ENCODE measurements at regions not wholly inside any gene's neighbourhood (a gene's known extent, or its start where the extent isn't known, plus 50 kb on each side); places are given as distances from the start of the nearest gene placed in this dataset.
A peak's percentile ranks its signal among the peaks of the same experiment; 100 is the strongest.

- no peaks in the 10 kb centered on the region for H3K9me3 Mint-ChIP-seq
Measured at GRCh38 chr10:25076506-25077177, 60.2 kb downstream of the THNSL1 start.

DNA sequence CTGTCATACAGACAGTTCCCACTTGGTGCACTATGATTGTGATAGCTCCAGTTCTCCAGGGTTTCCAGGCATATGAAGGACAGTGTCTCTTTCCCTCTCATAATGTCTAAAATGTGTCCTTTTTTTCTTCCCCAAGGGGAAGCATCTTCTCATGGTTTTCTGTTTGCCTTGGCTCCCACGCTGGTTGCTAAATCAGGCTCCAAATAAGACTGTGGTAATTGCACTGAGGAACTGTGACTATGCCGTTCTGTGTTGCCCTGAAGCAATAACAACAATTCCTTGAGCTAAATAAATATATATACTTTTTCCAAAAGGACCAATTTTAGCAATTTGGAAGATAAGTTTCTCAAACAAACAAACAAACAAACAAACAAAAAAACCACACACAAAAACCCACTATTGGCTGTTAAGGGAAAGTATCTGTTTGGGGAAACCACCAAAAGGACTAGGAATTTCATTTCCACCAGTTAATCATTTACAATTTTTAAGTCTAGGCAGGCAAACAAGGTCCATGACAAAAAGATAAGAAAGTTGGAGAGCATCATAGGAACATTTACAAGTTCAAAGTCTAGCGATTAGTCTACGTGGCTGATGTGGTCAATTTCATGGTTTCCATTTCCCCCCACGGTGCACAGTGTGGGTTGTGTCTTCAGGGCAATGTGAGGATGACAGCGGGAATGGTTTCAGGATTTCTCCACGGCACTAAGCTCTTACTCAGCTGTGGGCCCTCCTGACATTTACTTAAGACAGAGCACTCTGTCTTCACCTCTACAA, 62.4 kb downstream of the THNSL1 start:
- H3K4me3 Mint-ChIP-seq = no peak overlapping the region
- H3K36me3 Mint-ChIP-seq (ENCODE audit: low read depth) = no peaks in the 10 kb centered on the region
- H3K27me3 Mint-ChIP-seq = peaks cover 18% of the 10 kb centered on the region
- peaks cover 10% of the 10 kb centered on the region for H3K4me1 Mint-ChIP-seq
- no peak overlapping the region for H3K27ac Mint-ChIP-seq
- no peaks in the 10 kb centered on the region for H3K9me3 Mint-ChIP-seq
- ATAC-seq (peak; percentile 62), DNase-seq (no peak)

More at GRCh38 chr10:25076506-25077177, 60.2 kb downstream of the THNSL1 start:
- no peak overlapping the region for H3K4me3 Mint-ChIP-seq
- no peak overlapping the region for H3K27ac Mint-ChIP-seq
- no peaks in the 10 kb centered on the region for H3K36me3 Mint-ChIP-seq (ENCODE audit: low read depth)
- H3K4me1 Mint-ChIP-seq = peaks cover 10% of the 10 kb centered on the region
- DNase-seq = no peak
- peaks cover 17% of the 10 kb centered on the region for H3K27me3 Mint-ChIP-seq
- ATAC-seq = no peak

DNA sequence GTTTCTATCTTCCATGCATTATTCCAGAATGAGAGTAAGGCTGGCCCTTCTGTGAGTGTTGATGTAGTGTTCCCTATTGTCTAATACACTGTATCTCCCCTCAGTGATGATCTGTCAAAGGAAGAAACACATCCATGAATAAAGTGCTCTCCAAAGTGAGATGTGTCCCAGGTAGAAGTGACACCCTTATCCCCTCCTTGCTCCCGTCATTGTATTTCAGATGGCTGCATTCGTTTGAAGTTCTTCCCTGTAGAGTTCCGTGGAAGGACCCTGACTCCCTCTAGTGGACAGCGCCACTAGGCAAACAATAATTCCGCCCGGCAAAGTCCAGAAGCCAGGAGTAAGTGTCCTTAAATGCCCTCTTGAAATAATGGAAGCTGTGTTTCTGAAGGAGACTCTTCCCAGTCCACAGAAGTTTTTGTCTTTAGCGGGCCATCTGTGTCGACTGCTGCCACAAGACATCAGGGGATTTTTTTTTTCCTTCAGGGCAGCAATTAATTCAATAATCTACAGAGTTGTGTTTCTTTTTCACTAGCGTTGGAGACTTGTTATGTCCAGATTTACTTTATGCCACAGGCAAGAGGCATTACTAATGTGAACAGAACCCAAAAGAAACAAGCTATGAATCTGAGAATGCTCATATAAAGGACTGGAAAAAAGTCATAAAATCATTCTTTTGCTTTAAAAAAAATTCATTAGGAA, 64.6 kb downstream of the THNSL1 start:
- Mint-ChIP-seq H3K4me1 (peaks cover 10% of the 10 kb centered on the region), H3K36me3 (ENCODE audit: low read depth) (no peaks in the 10 kb centered on the region), H3K4me3 (no peak overlapping the region), H3K9me3 (no peaks in the 10 kb centered on the region), H3K27ac (peak overlapping the region; percentile 4), H3K27me3 (peaks cover 9% of the 10 kb centered on the region)
- ATAC-seq (peak; percentile 72), DNase-seq (peak; percentile 68)

- Mint-ChIP-seq H3K4me1 (peaks cover 10% of the 10 kb centered on the region), H3K27me3 (peaks cover 8% of the 10 kb centered on the region), H3K4me3 (no peak overlapping the region), H3K36me3 (ENCODE audit: low read depth) (no peaks in the 10 kb centered on the region), H3K9me3 (no peaks in the 10 kb centered on the region), H3K27ac (no peak overlapping the region)
- no peak for ATAC-seq
- no peak for DNase-seq
Measured at GRCh38 chr10:25082276-25083204, 66.1 kb downstream of the THNSL1 start.

DNA sequence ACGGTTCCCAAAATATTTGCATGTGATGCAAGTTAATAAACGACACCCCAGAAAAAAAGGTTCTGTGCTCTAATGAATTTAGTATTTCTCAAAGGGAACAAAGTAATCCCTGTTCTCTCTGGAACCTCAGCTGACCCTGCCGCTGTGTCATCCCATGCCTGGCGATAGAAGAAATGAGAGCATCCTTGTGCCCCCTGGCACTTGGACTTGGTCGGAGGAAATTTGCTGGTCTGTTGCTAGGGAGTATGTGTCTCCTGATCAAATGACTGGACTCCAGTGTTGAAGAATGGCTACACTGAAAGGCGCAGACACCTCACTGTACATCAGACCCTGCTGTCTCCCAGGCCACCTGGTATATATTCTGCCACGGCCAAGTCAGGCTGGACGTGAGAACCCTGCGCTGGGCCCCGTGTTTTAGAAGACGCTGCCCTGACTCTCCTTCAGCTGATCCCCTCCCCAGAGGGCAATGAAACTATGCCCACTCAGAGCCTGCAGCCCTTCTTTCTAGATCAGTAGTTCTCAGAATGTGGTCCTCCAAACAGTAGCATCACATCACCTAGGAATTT, 67.2 kb downstream of the THNSL1 start:
- no peak for ATAC-seq
- Mint-ChIP-seq H3K27ac (no peak overlapping the region), H3K4me3 (no peak overlapping the region), H3K36me3 (ENCODE audit: low read depth) (no peaks in the 10 kb centered on the region), H3K27me3 (peaks cover 13% of the 10 kb centered on the region), H3K9me3 (no peaks in the 10 kb centered on the region), H3K4me1 (peaks cover 10% of the 10 kb centered on the region)
- no peak for DNase-seq

DNA sequence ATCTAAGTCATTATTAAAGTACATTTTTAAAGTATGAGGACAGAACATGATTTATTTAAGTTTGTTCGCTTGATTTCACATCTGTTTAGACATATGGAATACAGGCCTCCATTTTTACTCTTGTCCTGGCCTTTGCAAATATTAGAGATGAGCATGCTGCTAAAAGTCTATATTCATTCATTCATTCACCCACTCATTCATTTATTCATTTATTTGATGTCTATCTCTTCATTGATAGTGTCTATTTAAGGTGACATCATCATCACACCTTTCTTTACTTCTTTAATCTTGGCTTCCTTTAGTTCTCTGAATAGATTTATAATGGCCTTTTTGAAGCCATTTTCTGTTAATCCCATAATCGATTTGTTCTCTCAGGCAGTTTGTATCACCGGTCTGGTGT, 68.0 kb downstream of the THNSL1 start:
- H3K4me3 Mint-ChIP-seq = no peak overlapping the region
- ATAC-seq (no peak), DNase-seq (no peak)
- no peaks in the 10 kb centered on the region for H3K9me3 Mint-ChIP-seq
- no peak overlapping the region for H3K27ac Mint-ChIP-seq
- peaks cover 4% of the 10 kb centered on the region for H3K4me1 Mint-ChIP-seq
- no peaks in the 10 kb centered on the region for H3K36me3 Mint-ChIP-seq (ENCODE audit: low read depth)
- peaks cover 13% of the 10 kb centered on the region for H3K27me3 Mint-ChIP-seq

- H3K36me3 Mint-ChIP-seq (ENCODE audit: low read depth) = no peaks in the 10 kb centered on the region
- peaks cover 24% of the 10 kb centered on the region for H3K9me3 Mint-ChIP-seq
- DNase-seq (no peak), ATAC-seq (no peak)
- H3K4me3 Mint-ChIP-seq = no peak overlapping the region
- no peak overlapping the region for H3K27ac Mint-ChIP-seq
- no peaks in the 10 kb centered on the region for H3K4me1 Mint-ChIP-seq
- H3K27me3 Mint-ChIP-seq = peaks cover 19% of the 10 kb centered on the region
Measured at GRCh38 chr10:25094590-25094989, 78.2 kb downstream of the THNSL1 start.

DNA sequence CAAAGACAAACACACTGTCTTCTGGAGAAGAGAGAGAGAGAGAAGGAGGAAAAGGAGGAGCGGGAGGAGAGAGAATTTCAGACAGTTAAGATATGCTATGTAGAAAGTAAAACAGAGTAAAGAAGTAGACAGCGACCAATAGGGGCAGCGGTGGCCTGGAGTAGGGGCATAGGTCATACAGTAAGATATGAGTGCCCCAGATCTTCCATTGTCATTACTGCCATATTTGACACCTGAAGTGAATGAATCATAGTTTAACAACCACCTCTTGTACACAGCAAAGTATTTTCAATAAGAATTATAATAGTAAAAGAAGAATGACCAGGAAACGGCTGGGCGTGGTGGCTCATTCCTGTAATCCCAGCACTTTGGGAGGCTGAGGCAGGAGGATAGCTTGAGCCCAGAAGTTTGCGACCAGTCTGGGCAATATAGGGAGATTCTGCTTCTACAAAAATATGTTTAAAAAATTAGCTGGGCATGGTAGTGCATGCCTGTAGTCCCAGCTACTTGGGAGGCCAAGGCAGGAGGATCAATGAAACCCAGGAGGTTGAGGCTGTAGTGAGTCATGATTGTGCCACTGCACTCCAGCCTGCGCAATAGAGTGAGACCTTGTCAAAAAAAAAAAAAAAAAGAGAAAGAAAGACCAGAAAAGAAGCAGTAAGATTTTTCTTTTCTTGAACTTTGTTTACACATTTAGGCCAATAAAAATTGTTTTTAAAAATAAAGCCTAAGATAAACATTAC, 77.0 kb upstream of the GPR158 start:
- H3K36me3 Mint-ChIP-seq (ENCODE audit: low read depth) = no peaks in the 10 kb centered on the region

DNA sequence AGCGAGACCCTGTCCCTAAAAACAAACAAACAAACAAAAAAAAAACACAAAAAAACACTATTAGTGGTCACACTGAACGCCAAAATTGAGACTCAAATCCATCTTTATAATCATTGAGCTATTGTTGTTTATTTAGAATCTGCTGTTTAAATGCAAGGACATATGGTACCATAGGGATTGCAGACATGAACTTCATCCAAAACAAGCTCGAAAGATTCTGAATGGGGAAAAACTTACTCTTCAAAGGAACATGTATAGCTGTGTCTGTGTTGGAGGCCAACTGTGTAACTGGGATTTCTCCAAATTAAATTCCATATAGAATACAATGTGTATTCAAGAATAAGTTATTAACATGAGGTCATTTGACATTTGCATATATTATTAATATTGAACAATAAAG, 74.7 kb upstream of the GPR158 start:
- Mint-ChIP-seq H3K27me3 (peaks cover 14% of the 10 kb centered on the region), H3K9me3 (peaks cover 5% of the 10 kb centered on the region), H3K36me3 (ENCODE audit: low read depth) (no peaks in the 10 kb centered on the region), H3K4me1 (no peaks in the 10 kb centered on the region), H3K4me3 (no peak overlapping the region), H3K27ac (no peak overlapping the region)
- DNase-seq = no peak
- ATAC-seq = no peak

More for the DNA sequence above, 77.0 kb upstream of the GPR158 start:
- DNase-seq = no peak
- ATAC-seq = no peak
- Mint-ChIP-seq H3K27ac (no peak overlapping the region), H3K9me3 (peaks cover 24% of the 10 kb centered on the region), H3K27me3 (peaks cover 18% of the 10 kb centered on the region), H3K4me3 (no peak overlapping the region), H3K4me1 (no peaks in the 10 kb centered on the region)

DNA sequence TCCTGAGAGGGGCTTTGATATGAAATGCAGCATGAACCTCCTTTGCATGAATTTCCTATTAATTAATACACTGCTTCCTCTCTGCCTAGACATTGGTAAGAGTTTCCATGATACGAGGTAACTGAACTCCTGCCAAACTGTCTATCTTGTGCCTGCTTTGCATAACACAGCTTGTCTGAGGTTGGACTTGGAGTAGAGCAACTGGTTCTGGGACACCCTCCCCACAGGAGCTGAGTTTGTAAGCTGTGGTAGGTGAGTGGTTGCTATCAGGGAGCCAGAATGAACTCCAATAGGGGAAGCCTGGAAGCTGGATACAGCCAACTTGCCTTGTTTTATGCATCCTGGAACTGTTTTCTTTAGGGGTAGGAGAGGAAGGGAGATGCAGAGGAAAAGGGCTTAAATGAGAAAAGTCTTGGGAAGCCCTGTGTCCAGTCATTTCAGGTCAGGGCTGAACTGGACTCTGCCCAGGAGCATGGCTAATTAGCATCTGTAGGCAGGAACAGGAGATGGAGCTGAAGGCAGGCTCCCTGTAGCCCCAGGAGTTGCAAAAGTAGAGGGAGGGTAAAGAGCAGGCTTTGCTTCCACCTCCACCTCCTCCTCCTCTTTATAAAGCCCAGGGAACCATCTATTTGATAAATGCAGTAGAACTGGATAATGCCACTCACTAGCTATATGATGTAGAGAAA, 73.2 kb upstream of the GPR158 start:
- no peaks in the 10 kb centered on the region for H3K36me3 Mint-ChIP-seq (ENCODE audit: low read depth)
- no peak for DNase-seq
- peaks cover 5% of the 10 kb centered on the region for H3K9me3 Mint-ChIP-seq
- H3K27ac Mint-ChIP-seq = no peak overlapping the region
- peak; percentile 33 for ATAC-seq
- no peaks in the 10 kb centered on the region for H3K4me1 Mint-ChIP-seq
- H3K4me3 Mint-ChIP-seq = no peak overlapping the region
- peaks cover 14% of the 10 kb centered on the region for H3K27me3 Mint-ChIP-seq

- no peak overlapping the region for H3K4me3 Mint-ChIP-seq
- no peaks in the 10 kb centered on the region for H3K4me1 Mint-ChIP-seq
- DNase-seq = no peak
- H3K36me3 Mint-ChIP-seq (ENCODE audit: low read depth) = no peaks in the 10 kb centered on the region
- H3K27me3 Mint-ChIP-seq = peaks cover 12% of the 10 kb centered on the region
- no peak overlapping the region for H3K27ac Mint-ChIP-seq
- H3K9me3 Mint-ChIP-seq = peaks cover 5% of the 10 kb centered on the region
- ATAC-seq = no peak
Measured at GRCh38 chr10:25102147-25102822, 72.5 kb upstream of the GPR158 start.

- ATAC-seq (no peak), DNase-seq (no peak)
- H3K4me1 Mint-ChIP-seq = no peaks in the 10 kb centered on the region
- H3K27ac Mint-ChIP-seq = no peak overlapping the region
- H3K27me3 Mint-ChIP-seq = peaks cover 9% of the 10 kb centered on the region
- H3K9me3 Mint-ChIP-seq = no peaks in the 10 kb centered on the region
- H3K36me3 Mint-ChIP-seq (ENCODE audit: low read depth) = no peaks in the 10 kb centered on the region
- H3K4me3 Mint-ChIP-seq = no peak overlapping the region
Measured at GRCh38 chr10:25103703-25104102, 71.1 kb upstream of the GPR158 start.

Measured in activated naive CD8-positive, alpha-beta T cell treated with anti-CD3 and anti-CD28 coated beads, Interleukin-2, amount 50 U/mL, for 24 hours (primary cell).